GM18861 (cell line): ENCODE measurements at regions not wholly inside any gene's neighbourhood (a gene's known extent, or its start where the extent isn't known, plus 50 kb on each side); places are given as distances from the start of the nearest gene placed in this dataset.

Experiments used
- ATAC-seq: cut with Tn5 transposase; IDR thresholded peaks from one replicate; pipeline ENCODE4 v1.9.1; 2021; ENCODE audit not compliant: unreplicated experiment

- ATAC-seq = no peak
These were observed 344.6 kb downstream of the UBE3D start for GRCh38 chr6:82720992-82721391.

GRCh38 chr6:82735790-82736189 is 329.9 kb downstream of the UBE3D start:
- no peak for ATAC-seq

GRCh38 chr6:82737965-82738364 is 327.7 kb downstream of the UBE3D start:
- no peak for ATAC-seq

- no peak for ATAC-seq
These were observed 326.9 kb downstream of the UBE3D start for GRCh38 chr6:82738773-82739172.

GRCh38 chr6:82739303-82739702 is 326.3 kb downstream of the UBE3D start:
- ATAC-seq = no peak

GRCh38 chr6:82740072-82740471 is 325.6 kb downstream of the UBE3D start:
- ATAC-seq = no peak

GRCh38 chr6:82741325-82741995 is 324.2 kb downstream of the UBE3D start:
- no peak for ATAC-seq

GRCh38 chr6:82741996-82742385 is 323.6 kb downstream of the UBE3D start:
- ATAC-seq = no peak

GRCh38 chr6:82744286-82745015 is 321.2 kb downstream of the UBE3D start:
- ATAC-seq = no peak

GRCh38 chr6:82750556-82750955 is 315.1 kb downstream of the UBE3D start:
- no peak for ATAC-seq

GRCh38 chr6:82751718-82752117 is 313.9 kb downstream of the UBE3D start:
- ATAC-seq = no peak

- ATAC-seq = no peak
These were observed 303.8 kb downstream of the UBE3D start for GRCh38 chr6:82761674-82762345.

GRCh38 chr6:82766476-82766875 is 299.2 kb downstream of the UBE3D start:
- ATAC-seq = no peak

GRCh38 chr6:82767037-82767436 is 298.6 kb downstream of the UBE3D start:
- ATAC-seq = no peak

GRCh38 chr6:82767447-82767846 is 298.2 kb downstream of the UBE3D start:
- ATAC-seq = no peak

GRCh38 chr6:82772851-82773717 is 292.6 kb downstream of the UBE3D start:
- no peak for ATAC-seq

- ATAC-seq = no peak
These were observed 290.3 kb downstream of the UBE3D start for GRCh38 chr6:82775361-82775760.

GRCh38 chr6:82775981-82776380 is 289.7 kb downstream of the UBE3D start:
- no peak for ATAC-seq

- no peak for ATAC-seq
These were observed 286.6 kb downstream of the UBE3D start for GRCh38 chr6:82779041-82779440.

- no peak for ATAC-seq
These were observed 285.3 kb downstream of the UBE3D start for GRCh38 chr6:82780334-82780733.

GRCh38 chr6:82781620-82782204 is 283.9 kb downstream of the UBE3D start:
- ATAC-seq = no peak
